Testis (tissue), 2 donors: ENCODE measurements at regions not wholly inside any gene's neighbourhood (a gene's known extent, or its start where the extent isn't known, plus 50 kb on each side); places are given as distances from the start of the nearest gene placed in this dataset.

ENCODE experiments used
- CTCF ChIP-seq, 3 experiments: fragments of 450-650 bp in 2 of 3; fragments of 200-600 bp in 1 of 3; sonication (generic) in 1 of 3; IDR thresholded peaks; one replicate each; pipeline ENCODE4 v1.5.1; 2016 to 2019; ENCODE audit warnings: antibody characterized with exemption in 3 of 3, mild to moderate bottlenecking in 2 of 3, moderate library complexity in 1 of 3
- POLR2A ChIP-seq: fragments of 450-650 bp; IDR thresholded peaks from one replicate; pipeline ENCODE4 v1.6.1; 2017; ENCODE audit warnings: antibody characterized with exemption, mild to moderate bottlenecking, moderate library complexity

GRCh38 chr6:132227904-132228303 is 173.4 kb downstream of the MOXD1 start:
- TF ChIP-seq POLR2A = no peak
- no peak for TF ChIP-seq CTCF (IDR thresholded peaks at IDR 0.05)
